ENCODE measurements at regions not wholly inside any gene's neighbourhood (a gene's known extent, or its start where the extent isn't known, plus 50 kb on each side); places are given as distances from the start of the nearest gene placed in this dataset.
"Not testable (repeated sequence)": the region's sequence is repeated elsewhere in the genome, so short reads cannot be mapped to it uniquely, and the experiment has no call there.

GRCh38 chr7:17095931-17096330 is 202.5 kb upstream of the AHR start:
- DNase-seq, result no peak

- no peak for DNase-seq
Observed at GRCh38 chr7:17097668-17098297, 200.7 kb upstream of the AHR start.

DNA sequence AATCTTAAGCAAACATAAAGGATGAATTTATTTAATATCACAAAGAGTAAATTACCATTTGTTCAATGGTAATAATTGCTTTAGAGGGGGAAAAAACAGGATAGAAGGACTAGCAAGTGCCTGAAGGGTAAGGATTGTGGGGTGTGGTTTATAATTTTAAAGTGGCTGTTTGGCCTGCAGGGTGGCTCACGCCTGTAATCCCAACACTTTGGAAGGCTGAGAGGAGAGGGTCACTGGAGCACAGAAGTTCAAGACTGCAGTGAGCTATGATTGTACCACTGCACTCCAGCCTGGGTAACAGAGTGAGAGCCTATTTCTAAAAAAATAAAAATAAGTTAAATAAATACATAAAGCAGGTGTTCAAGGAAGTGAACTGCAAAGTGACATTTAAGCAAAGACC is 199.9 kb upstream of the AHR start:
- DNase-seq, result no peak

DNA sequence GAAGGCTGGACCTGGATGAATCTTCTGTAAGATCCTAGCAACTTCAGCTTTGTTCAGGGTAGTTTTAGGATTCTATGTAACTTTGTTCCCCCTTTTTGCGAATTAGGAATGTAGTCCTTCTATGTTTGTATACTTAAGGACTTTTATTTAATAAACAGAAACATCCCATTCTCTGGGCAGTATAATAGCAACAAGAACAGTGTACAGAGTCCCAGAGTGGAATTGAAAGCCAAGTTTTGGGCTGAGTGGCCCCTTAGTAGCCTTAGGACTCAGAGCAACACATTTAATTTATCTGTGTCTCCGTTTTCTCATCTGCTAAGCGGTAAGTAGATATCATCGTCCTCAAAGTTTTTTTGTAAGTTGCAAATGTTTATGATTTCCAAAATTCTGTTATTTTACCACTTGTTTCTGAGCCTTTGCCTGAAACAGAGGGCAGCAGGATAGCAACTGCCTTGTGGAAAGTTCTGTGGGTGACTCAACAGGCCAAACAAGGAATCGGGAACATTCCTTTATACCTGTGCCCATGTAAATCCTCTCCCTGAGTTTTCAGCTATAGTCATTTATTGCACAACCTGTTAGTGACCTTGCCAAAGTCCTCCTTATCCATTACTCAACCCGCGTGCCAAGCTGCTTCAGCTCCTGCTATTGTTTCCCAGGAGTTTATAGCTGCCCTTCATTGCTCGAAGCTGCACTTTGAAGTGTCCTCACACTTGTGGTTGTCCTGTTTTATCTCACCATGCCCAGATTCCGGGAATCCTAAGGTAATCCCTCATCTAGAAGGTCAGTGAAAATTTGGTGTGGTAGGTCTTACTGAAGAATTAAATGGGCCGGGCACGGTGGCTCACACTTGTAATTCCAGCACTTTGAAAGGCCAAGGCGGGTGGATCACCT is 199.1 kb upstream of the AHR start:
- DNase-seq, result no peak

DNA sequence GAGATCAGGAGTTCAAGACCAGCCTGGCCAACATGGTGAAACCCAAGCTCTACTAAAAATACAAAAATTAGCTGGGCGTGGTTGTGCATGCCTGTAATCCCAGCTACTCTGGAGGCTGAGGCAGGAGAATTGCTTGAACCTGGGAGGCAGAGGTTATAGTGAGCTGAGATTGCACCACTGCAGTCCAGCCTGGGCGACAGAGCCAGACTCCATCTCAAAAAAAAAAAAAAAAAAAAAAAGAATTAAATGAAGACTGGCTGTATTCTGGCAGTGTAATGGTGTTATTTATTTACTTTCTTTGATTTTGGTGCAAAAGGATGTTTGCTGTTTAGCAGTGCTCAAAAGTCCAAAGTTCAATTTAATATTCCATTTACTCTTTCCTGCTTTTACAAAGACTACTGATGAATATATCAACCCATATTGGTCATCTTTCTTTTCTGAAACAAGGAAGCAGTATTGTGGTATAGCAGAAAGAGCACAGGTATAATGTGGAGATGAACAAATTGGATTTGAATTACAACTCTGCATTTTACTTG is 198.4 kb upstream of the AHR start:
- DNase-seq, result not testable (repeated sequence)

DNA sequence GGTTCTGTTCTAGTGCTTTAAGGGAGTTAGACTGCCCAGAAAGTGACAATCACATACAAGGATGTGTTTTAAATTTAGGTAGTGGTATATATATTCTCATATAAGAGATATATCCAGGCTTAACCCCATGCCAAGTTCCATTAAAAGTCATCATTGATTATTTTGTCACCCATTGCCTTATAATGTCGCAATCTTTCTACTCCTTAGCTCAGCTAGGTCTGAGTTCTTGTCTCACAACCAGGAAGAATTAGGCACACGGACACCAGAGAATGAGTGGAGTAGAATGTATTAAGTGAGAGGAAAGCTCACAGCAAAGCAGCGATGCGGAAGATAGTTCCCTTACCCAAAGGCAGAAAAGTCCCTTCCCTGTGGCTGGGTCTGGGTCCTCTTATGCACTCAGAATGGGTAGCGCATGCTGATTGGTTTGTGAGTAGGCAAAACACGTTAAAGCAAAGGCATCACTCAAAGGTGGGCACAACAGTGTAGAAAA is 197.2 kb upstream of the AHR start:
- DNase-seq, result no peak

DNA sequence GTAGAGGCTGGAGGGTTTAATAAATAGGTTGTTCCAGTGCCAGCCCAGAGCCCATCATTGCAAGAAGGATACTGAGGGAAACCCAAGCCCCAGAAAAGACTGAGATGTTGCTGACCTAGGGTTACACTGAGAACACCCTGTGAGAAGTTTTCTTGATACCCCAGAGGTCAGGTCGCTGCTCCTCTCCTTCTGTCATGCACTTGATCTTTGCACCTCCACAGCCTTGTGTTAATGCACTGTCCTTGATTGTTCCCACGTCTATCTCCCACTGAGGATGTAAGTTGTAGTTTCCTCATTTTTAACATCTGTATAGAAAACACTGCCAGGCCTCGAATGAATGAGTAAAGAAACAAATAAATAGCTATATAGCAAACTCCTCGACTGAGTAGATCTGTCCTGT is 195.3 kb upstream of the AHR start:
- no peak for DNase-seq

DNA sequence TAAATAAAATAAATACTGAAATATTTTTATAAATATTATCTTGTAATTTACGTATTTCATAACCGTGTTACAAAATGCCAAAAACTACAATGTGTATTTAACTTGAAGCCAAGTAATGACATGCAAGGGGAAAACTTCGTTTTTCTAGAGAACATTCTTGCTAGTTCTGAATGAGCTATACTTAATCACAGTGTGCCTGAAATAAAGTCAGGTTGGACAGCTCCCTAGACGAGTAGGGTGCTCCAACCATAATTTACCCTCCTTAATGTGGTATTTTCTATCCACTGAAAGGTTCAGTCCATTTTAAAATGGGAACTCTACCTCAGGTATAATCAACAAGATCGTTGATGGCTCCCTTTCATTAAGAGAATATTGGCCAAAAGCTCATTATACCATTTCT is 194.5 kb upstream of the AHR start:
- DNase-seq, result no peak

DNA sequence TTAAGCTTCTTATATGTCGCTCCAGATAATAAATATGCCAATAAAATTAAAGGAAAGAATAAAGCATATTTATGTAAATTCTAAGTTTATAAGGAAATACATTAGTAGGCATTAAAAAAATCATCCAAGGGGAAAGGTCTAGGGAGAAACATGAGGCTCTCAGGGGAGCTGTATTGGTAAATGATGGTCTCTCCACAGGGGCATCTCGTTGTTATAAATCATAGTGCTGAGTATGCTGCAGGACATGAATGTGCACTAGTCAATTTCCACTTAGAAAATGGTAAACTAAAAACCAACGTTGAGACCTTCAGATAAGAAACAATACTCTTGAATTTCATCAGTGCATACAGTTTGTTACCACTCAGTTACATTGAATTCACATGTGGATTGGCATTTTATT is 194.0 kb upstream of the AHR start:
- DNase-seq, result no peak

DNA sequence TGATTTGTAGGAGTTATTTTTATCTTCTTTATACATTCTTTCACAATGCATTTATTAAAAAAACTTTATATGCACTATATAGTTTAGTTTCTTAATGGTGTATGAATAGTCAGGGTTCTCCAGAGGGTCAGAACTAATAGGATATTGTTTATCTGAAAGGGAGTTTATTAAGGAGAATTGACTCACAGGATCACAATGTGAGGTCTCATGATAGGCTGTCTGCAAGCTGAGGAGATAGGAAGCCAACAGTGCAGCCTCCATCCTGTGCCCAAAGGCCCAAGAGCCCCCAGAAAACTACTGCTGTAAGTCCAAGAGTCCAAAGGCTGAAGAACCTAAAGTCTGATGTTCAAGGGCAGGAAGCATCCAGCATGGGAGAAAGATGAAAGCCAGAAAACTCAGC is 192.8 kb upstream of the AHR start:
- DNase-seq, result no peak

- DNase-seq, result no peak
Observed at GRCh38 chr7:17108049-17108584, 190.3 kb upstream of the AHR start.

DNA sequence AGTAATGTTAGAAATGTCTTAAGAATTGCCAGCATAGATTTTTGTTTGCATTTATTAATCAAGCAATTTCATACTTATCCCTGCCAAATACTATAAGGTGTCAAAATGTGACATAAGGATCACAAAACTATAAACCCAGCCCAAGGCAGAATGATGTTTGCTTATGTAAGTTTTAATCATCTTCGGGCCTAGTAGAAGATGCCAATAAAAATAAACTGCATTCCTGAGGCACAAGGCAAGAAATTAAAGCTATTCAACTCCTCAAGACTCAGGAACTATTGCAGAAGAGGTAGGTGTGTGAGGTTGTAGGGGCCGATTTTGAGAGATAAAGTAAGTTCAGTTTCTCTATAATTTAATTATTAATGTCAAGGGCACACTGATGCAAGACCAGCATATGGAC is 189.4 kb upstream of the AHR start:
- no peak for DNase-seq

DNA sequence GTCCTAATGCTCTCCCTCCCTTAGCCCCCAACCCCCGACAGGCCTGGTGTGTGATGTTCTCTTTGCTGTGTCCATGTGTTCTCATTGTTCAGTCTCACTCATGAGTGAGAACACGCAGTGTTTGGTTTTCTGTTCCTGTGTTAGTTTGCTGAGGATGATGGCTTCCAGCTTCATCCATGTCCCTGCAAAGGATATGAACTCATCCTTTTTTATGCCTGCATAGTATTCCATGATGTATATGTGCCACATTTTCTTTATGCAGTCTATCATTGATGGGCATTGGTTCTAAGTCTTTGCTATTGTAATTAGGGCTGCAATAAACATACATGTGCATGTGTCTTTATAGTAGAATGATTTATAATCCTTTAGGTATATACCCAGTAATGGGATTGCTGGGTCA is 184.7 kb upstream of the AHR start:
- not testable (repeated sequence) for DNase-seq

GRCh38 chr7:17118412-17118811 is 180.0 kb upstream of the AHR start:
- DNase-seq, result no peak

DNA sequence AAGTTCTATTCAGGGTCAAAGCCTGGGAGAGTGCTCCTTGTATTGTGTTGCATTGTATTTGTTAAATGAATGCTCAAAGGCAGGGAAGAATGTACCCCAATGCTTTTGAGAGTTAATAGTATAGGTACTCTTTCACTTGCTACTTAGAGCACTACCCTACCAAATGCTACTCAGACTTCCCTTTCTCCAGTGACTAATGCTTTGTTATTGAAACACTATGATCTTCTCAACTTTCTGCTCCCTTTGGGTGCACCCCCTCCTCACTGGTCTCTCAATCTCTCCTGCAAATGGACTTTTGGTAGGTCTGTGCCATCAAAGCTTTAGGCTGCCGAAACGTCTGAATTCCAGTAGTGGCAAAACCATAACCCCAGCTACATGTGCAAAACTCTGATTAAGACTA is 177.7 kb upstream of the AHR start:
- DNase-seq, result no peak

DNA sequence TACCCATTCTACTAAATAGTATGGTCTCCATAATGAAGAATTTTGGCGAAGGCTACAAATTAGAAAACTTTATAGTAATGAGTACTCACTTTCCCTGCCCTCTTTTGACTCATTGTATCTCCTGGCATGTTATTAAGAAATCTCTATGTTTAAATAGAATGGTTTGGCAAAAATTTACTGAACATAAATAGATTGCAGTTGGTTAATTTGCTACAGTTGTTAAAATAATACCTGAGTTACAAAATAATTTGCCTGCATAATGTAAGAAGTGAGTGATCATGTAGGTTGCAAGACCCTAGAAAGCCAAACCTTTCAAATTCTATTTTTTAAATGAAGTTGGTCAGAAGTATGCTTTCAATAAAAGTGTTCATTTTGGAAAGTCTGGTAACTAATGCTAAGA is 176.8 kb upstream of the AHR start:
- DNase-seq, result no peak

- DNase-seq, result no peak
Observed at GRCh38 chr7:17123020-17123419, 175.4 kb upstream of the AHR start.

DNA sequence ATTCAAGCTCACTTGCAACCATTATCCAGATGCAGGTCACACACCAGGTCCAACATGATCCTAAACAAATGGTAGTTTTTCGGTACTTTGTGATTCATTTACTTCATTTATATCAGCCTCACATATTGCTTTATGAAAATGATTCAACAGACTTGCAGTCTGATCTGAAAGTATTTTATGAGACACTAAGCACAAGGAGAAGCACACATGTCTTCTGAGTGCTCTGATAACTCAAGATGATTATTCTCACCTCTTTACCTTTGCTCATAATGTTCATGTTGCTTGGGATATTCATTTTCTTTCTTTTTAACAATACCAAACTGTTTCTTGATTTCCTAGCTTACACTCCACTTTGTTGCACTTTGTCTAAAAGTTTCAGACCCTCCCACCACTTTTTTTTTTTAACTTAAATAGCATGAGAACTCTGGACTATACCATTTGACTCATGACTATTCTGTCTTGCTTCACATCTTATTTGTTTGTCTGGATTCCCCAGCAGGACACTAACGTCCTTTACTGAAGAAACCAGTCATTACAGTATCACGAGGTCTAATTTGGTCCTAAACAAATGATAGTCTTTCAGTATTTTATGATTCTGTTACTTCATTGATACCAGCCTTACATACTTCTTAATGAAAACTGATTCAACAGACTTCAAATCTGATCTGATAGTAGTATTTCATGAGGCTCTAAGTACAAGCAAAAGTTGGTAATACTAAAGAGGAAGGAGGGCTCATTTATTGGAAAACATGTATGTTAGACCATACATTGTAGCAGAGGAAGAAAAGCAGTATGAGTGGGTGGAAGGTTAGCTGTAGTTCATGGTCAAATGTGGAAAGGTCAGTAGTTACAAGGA is 171.8 kb upstream of the AHR start:
- DNase-seq, result no peak

- no peak for DNase-seq
Observed at GRCh38 chr7:17129218-17129617, 169.2 kb upstream of the AHR start.

DNA sequence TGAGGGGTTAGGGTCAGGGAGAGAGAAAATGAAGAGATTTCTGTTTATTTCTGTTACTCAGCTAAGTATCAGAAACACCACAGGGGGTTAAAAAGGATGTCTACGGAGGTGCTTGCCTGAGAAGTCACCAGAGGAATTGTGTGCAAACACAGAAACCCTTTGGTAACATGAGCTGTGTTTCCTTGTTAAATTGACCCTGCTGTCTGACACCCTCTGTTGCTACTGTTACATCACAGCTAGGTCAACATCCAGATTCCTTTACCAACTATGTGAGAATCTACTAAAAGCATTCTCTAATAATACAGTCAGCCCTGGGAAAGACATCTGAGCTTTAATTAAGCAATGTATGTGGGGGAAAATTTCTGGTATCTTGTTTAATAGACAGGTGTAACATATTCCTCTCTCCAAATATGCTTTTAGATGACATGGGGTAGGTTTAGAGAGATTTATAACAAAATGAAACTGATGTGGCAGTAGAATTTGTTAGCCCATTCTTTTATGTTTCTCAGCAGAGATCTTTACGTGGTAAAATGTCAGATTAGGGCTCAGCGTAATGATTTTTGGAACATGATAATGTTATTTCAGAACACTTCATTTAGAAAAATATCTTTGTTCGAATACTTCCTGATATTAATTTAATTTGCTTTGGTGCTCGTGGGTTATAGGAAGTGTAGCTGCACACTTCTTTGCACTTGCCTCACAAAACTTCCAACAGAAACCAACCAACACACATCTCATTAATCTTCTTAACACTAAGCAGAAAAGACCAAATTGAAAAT is 168.0 kb upstream of the AHR start:
- DNase-seq, result no peak

DNA sequence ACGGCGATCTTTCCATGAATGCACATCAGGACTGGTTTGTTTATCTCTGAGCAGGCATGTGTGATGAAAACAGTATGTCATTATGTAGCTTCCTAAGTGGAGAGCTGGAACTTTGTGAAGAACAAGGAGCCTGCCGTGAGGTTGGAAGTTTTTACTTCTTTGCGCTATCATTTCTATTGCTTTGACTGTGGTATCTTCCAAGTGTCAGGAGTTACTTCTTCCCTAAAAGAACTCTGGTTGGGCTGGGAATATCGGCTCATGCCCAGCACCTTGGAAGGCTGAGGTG is 167.4 kb upstream of the AHR start:
- no peak for DNase-seq

DNA sequence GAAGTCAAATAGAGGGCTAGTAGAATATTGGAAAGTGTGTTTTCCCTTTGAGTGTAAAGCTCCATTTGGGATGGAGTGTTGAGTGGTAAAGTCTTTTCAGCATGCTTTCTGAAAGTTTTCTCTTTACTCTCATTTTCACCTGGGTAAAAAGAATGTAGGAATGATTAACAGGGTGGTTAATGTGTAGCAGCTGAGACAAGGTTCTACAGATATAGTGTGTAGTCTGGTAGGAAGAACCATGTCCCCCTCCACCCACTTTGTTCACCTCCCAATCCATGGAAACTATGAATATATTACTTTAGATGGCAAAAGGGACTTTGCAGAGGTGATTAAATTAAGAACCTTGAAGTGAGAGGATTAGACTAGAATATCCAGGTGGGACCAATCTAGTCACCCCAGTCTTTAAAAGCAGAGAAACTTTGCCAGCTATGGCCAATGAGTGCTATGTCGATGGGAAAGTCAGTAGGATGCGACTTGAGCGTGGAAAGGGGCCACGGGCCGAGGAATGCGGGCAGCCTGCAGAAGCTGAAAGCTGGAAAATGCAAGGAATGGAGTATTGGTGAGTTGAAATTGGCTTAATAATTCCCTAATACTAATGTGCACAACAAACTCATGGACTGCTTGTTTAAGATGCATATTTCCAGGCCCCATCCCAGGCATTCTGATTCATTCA is 166.3 kb upstream of the AHR start:
- DNase-seq, result no peak

Measured in NCI-H1417 treated with DMSO at 0.1 percent for 48 hours (cell line).